ENCODE measurements at regions not wholly inside any gene's neighbourhood (a gene's known extent, or its start where the extent isn't known, plus 50 kb on each side); places are given as distances from the start of the nearest gene placed in this dataset.

- no peak for DNase-seq (ENCODE audit: low read depth in 3 of 3)
Observed at GRCh38 chr2:37837628-37838328, 87.3 kb upstream of the RMDN2 start.

GRCh38 chr2:37838541-37839167 lies 86.4 kb upstream of the RMDN2 start:
- no peak for DNase-seq (ENCODE audit: low read depth in 3 of 3)

DNA sequence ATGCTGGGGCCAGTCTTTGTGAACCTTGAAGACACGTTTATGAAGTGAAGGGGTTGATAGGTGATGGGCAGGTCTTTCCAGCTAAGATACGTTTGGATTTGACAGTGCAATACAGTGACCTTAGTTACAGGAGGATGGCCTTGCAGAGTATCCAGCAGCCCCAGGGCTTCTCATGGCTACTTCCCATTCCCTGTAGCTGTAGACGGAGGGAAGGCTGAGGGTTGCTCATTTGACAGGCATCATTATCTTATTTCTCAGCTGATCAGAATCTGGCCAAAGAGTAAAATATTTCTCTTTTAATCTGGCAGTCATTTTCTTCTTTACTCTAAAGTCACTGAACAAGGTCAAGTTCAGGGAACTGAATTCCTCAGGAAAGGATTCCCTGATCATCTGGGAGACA lies 85.1 kb upstream of the RMDN2 start:
- no peak for DNase-seq (ENCODE audit: low read depth in 3 of 3)

DNA sequence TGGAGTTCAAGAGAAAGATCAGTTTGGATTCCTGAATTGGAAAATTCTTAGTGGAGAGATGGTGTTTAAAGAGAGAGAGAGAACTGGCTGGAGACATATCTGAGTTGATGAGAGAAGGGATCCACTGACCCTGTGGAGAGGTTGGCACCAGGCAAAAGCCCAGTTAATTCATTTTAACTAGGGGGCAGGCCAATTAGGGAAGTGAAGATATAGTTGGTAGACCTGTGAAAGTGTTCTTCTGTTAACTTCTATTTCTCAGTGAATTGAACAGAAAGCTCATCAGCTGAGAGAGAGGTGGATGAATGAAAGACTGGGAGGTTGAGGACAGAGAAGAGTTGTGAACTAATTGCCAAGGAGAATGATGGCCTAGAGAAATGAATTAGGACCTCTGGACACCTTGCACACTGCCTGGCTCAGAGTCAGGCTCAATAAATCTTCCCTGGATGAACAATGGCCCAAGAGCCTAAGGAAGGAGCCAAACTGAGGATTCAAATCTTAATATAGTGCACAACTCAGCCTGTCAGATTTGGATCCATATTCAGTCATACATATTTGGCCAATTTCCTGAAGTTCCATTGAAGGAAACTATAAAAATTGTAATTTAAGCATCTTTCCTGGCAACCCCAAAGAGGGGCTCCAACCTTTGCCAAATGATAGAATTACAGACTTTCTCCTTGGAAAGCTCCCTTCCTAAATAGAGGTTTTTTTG lies 82.2 kb upstream of the RMDN2 start:
- no peak for DNase-seq (ENCODE audit: low read depth in 3 of 3)

GRCh38 chr2:37843556-37843955 lies 81.5 kb upstream of the RMDN2 start:
- no peak for DNase-seq (ENCODE audit: low read depth in 3 of 3)

DNA sequence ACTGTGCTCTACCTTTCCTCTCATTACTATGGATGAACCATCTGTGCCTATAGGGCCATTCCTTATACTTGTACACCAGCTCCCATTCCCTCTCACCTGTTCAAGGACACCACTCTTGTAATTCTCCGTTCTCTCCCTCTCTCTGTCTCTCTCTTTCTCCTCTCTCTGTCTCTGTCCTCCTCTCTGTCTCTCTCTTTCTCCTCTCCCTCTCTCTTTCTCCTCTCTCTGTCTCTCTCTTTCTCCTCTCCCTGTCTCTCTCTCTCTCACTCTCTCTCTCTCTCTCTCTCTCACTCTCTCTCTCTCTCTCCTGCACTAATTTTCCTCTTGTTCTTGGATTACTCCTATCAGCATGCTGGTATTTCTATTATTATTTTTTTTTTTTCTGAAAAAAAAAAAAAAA lies 78.9 kb upstream of the RMDN2 start:
- DNase-seq (ENCODE audit: low read depth in 3 of 3): no peak

DNA sequence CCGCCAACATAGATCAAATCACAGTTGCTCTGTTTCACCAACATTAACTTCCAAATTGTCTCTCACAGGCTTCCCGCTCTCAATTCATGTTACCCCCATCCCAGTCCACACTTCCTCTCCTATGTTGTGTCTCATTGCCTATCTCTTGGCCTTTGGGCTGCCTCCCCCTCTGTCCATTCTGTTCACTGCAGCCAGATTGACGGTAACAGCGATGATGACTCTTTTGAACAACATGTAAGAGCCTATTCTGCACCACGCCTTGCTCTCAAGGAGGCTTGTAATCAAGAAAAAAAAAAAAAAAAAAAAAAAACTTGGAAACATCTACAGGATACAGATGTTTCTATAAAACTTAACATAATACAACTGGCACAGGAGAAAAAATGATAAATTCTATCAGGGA lies 77.3 kb upstream of the RMDN2 start:
- no peak for DNase-seq (ENCODE audit: low read depth in 3 of 3)

GRCh38 chr2:37848451-37848850 lies 76.6 kb upstream of the RMDN2 start:
- no peak for DNase-seq (ENCODE audit: low read depth in 3 of 3)

GRCh38 chr2:37849911-37850310 lies 75.2 kb upstream of the RMDN2 start:
- no peak for DNase-seq (ENCODE audit: low read depth in 3 of 3)

DNA sequence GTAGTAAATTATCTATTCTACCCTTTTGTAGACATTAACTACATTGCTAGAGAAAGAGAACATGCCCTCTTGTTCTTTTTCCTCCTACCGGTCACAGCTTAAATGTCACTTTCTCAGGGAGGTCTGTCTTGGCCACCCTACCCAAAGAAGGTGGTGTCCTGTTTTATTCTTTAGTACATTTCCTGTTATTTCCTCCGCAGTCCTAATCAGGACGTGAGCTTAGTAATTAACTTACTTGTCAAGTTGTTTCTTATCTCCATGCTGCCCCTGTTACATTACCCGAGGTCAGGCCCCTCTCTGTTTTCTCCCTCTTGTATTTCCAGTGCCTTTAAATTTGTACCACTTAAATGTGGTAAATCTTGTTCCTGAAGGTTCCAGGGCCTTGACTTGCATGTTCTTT lies 73.7 kb upstream of the RMDN2 start:
- DNase-seq (ENCODE audit: low read depth in 3 of 3): no peak

DNA sequence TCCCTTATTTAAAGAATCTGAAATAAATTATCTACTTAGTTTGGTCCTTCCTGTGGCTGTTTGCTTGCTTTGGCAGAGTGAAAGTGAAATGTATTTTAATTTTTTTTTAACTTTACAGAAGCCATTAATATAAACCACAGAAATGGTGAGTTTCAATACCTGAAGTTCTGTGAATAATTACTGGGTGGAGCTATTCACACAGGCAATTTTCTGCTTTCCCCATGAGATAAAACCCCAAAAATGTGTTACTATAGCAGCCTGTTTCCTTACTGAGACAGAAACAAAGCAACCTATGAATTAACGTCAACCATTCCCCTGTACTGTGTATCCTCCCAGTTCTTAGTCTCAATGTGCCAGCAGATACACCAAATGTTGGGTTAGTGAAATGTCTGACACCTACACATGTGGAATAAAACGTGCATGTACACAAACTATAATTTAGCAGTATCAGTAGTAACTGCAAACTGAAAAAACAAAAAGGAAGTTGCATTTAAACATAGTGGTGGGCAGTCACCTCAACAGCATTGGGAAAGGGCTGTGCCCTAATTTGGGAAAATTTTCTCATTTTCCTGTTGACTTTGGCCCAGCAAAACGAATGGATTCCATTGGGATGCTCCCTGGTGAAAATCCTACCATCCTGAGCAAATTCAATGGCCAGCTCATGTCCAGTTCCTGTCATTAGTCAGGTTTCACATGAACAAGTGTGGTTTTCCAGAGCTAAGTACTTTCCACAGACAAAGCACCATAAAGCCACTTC lies 73.1 kb upstream of the RMDN2 start:
- DNase-seq (ENCODE audit: low read depth in 3 of 3): no peak

GRCh38 chr2:37852585-37853014 lies 72.5 kb upstream of the RMDN2 start:
- DNase-seq (ENCODE audit: low read depth in 3 of 3): no peak

GRCh38 chr2:37854676-37855282 lies 70.3 kb upstream of the RMDN2 start:
- no peak for DNase-seq (ENCODE audit: low read depth in 3 of 3)

DNA sequence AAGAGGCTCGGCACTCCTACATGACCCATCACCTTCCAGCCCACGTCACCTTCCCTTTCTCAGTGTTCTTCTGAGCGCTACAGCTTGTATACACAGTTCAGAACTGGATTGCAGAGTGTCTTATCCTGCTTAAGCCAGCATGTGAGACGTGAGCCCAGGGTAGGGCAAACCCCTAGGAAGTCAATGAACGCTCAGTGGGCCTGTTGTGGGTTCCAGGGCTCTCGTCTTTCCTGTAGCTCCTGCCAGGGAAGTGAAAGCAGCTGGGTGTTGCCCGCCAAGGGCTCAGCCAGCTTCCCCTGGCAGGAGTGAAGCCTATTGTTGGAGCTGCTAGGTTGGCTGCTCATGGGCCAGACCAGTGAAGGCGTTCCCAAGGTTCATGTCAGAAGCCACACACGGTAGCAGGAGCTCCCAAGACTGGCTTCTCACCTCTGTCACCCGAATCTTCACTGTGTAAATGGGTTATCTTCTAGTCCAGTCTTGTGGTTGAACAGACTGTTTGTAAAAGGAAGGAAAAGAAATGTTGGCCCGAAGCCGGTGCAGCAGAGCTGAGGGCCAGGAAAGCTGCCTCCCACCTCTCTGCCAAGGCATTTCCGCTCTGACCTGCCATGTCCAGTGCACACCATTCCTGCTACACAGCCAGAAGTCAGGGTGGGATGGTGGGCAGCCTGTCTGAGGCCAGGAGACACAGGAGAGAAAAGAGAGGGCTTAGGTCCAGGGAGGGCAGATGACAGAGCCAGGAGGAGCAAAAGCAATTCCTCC lies 69.6 kb upstream of the RMDN2 start:
- no peak for DNase-seq (ENCODE audit: low read depth in 3 of 3)

GRCh38 chr2:37856101-37856751 lies 68.9 kb upstream of the RMDN2 start:
- no peak for DNase-seq (ENCODE audit: low read depth in 3 of 3)

- DNase-seq (ENCODE audit: low read depth in 3 of 3): no peak
Observed at GRCh38 chr2:37857575-37858399, 67.3 kb upstream of the RMDN2 start.

- DNase-seq (ENCODE audit: low read depth in 3 of 3): no peak
Observed at GRCh38 chr2:37858400-37858711, 66.7 kb upstream of the RMDN2 start.

- DNase-seq (ENCODE audit: low read depth in 3 of 3): no peak
Observed at GRCh38 chr2:37858725-37859267, 66.3 kb upstream of the RMDN2 start.

- no peak for DNase-seq (ENCODE audit: low read depth in 3 of 3)
Observed at GRCh38 chr2:37862620-37863019, 62.5 kb upstream of the RMDN2 start.

DNA sequence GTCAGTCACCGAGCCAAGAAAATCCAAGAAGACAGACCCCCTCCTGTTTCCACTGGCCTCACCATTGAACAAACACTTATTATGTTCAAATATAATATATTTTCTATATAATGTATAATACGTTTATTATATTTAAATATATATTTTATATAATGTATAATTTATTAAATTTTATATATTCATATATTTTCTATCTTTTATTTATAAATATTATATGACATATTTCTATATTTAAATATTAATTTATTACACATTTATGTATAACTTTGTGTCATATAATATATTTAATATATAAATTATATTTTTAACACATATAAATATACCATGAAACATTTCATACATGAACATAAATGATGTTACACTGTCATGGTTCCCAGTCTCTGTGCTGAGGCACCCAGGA lies 60.9 kb upstream of the RMDN2 start:
- no peak for DNase-seq (ENCODE audit: low read depth in 3 of 3)
